GM19238 (cell line): ENCODE measurements at regions not wholly inside any gene's neighbourhood (a gene's known extent, or its start where the extent isn't known, plus 50 kb on each side); places are given as distances from the start of the nearest gene placed in this dataset.
"Not testable (repeated sequence)": the region's sequence is repeated elsewhere in the genome, so short reads cannot be mapped to it uniquely, and the experiment has no call there.

Experiments used
- DNase-seq: peaks from one replicate; pipeline ENCODE4 v3.0.0; 2011; ENCODE audit warnings: low spot score; ENCODE audit not compliant: insufficient read length

GRCh38 chr3:105976196-105976595 is 107.4 kb upstream of the CBLB start:
- DNase-seq, result no peak

- no peak for DNase-seq
These were observed 111.1 kb upstream of the CBLB start for GRCh38 chr3:105979961-105980360.

- DNase-seq, result no peak
These were observed 113.4 kb upstream of the CBLB start for GRCh38 chr3:105982207-105982606.

GRCh38 chr3:105984837-105985236 is 116.0 kb upstream of the CBLB start:
- DNase-seq, result no peak

- not testable (repeated sequence) for DNase-seq
These were observed 117.5 kb upstream of the CBLB start for GRCh38 chr3:105986343-105986742.

- DNase-seq, result no peak
These were observed 119.0 kb upstream of the CBLB start for GRCh38 chr3:105987809-105988208.

- no peak for DNase-seq
These were observed 119.9 kb upstream of the CBLB start for GRCh38 chr3:105988540-105989212.

GRCh38 chr3:105996781-105997180 is 128.0 kb upstream of the CBLB start:
- DNase-seq, result no peak

- no peak for DNase-seq
These were observed 128.6 kb upstream of the CBLB start for GRCh38 chr3:105997466-105997799.

- no peak for DNase-seq
These were observed 129.2 kb upstream of the CBLB start for GRCh38 chr3:105997800-105998526.

- no peak for DNase-seq
These were observed 131.0 kb upstream of the CBLB start for GRCh38 chr3:105999856-106000255.

- no peak for DNase-seq
These were observed 133.1 kb upstream of the CBLB start for GRCh38 chr3:106001923-106002322.

- no peak for DNase-seq
These were observed 135.4 kb upstream of the CBLB start for GRCh38 chr3:106004137-106004681.

GRCh38 chr3:106004826-106005225 is 136.0 kb upstream of the CBLB start:
- no peak for DNase-seq

- DNase-seq, result no peak
These were observed 137.2 kb upstream of the CBLB start for GRCh38 chr3:106006001-106006400.

- no peak for DNase-seq
These were observed 137.8 kb upstream of the CBLB start for GRCh38 chr3:106006571-106006970.

GRCh38 chr3:106007512-106007911 is 138.7 kb upstream of the CBLB start:
- DNase-seq, result no peak

GRCh38 chr3:106008766-106009165 is 140.0 kb upstream of the CBLB start:
- DNase-seq, result no peak

GRCh38 chr3:106010829-106011228 is 142.0 kb upstream of the CBLB start:
- DNase-seq, result no peak

- no peak for DNase-seq
These were observed 145.2 kb upstream of the CBLB start for GRCh38 chr3:106013971-106014370.

GRCh38 chr3:106014518-106014917 is 145.7 kb upstream of the CBLB start:
- no peak for DNase-seq

- DNase-seq, result no peak
These were observed 146.2 kb upstream of the CBLB start for GRCh38 chr3:106014971-106015370.

- DNase-seq, result no peak
These were observed 149.3 kb upstream of the CBLB start for GRCh38 chr3:106018102-106018501.
